Type B pancreatic cell (in vitro differentiated cells): ENCODE measurements at regions not wholly inside any gene's neighbourhood (a gene's known extent, or its start where the extent isn't known, plus 50 kb on each side); places are given as distances from the start of the nearest gene placed in this dataset.

Experiments used
- DNase-seq: peaks from one replicate; pipeline ENCODE4 v3.0.0; 2021; ENCODE audit warnings: mixed read lengths; ENCODE audit not compliant: unreplicated experiment; ENCODE audit errors: extremely low spot score
- H3K27ac Mint-ChIP-seq: 2 replicates; pipeline ENCODE4 v1.8.0; 2021; ENCODE audit warnings: mild to moderate bottlenecking, mixed read lengths
- H3K27me3 Mint-ChIP-seq: 2 replicates; pipeline ENCODE4 v1.8.0; 2021; ENCODE audit warnings: mixed read lengths
- H3K36me3 Mint-ChIP-seq: 2 replicates; pipeline ENCODE4 v1.8.0; 2021; ENCODE audit warnings: mixed read lengths
- H3K4me1 Mint-ChIP-seq: one replicate; pipeline ENCODE4 v1.8.0; 2021; ENCODE audit warnings: mixed read lengths; ENCODE audit not compliant: unreplicated experiment
- H3K4me3 Mint-ChIP-seq: 2 replicates; pipeline ENCODE4 v1.8.0; 2021; ENCODE audit warnings: mild to moderate bottlenecking, mixed read lengths
- H3K9me3 Mint-ChIP-seq: 2 replicates; pipeline ENCODE4 v1.8.0; 2021; ENCODE audit warnings: mixed read lengths
- CTCF ChIP-seq: fragments of 200-600 bp; sonication (generic); conservative IDR thresholded peaks from 2 replicates; pipeline ENCODE4 v1.5.0; 2021; ENCODE audit warnings: antibody characterized with exemption, mild to moderate bottlenecking

- Mint-ChIP-seq H3K36me3 (no peaks in the 10 kb centered on the region), H3K4me3 (no peak overlapping the region), H3K4me1 (peaks cover 10% of the 10 kb centered on the region), H3K27ac (no peak overlapping the region), H3K9me3 (no peaks in the 10 kb centered on the region), H3K27me3 (no peaks in the 10 kb centered on the region)
- no peak for DNase-seq
- no peak for TF ChIP-seq CTCF
These were observed 516.6 kb downstream of the PCDH18 start for GRCh38 chr4:137015426-137016409.

- no peaks in the 10 kb centered on the region for H3K4me1 Mint-ChIP-seq
- no peak overlapping the region for H3K27ac Mint-ChIP-seq
- no peaks in the 10 kb centered on the region for H3K27me3 Mint-ChIP-seq
- no peaks in the 10 kb centered on the region for H3K36me3 Mint-ChIP-seq
- DNase-seq, result no peak
- H3K9me3 Mint-ChIP-seq, result no peaks in the 10 kb centered on the region
- no peak for TF ChIP-seq CTCF
- no peak overlapping the region for H3K4me3 Mint-ChIP-seq
These were observed 531.9 kb downstream of the PCDH18 start for GRCh38 chr4:137000432-137000831.

GRCh38 chr4:136992032-136992431, 540.3 kb downstream of the PCDH18 start:
- TF ChIP-seq CTCF, result no peak
- DNase-seq, result no peak
- Mint-ChIP-seq H3K4me1 (no peaks in the 10 kb centered on the region), H3K27me3 (no peaks in the 10 kb centered on the region), H3K4me3 (no peak overlapping the region), H3K27ac (no peak overlapping the region), H3K9me3 (no peaks in the 10 kb centered on the region), H3K36me3 (no peaks in the 10 kb centered on the region)

GRCh38 chr4:136985683-136986082, 546.6 kb downstream of the PCDH18 start:
- no peak for TF ChIP-seq CTCF
- H3K27ac Mint-ChIP-seq, result no peak overlapping the region
- no peaks in the 10 kb centered on the region for H3K4me1 Mint-ChIP-seq
- DNase-seq, result no peak
- no peaks in the 10 kb centered on the region for H3K9me3 Mint-ChIP-seq
- no peak overlapping the region for H3K4me3 Mint-ChIP-seq
- no peaks in the 10 kb centered on the region for H3K27me3 Mint-ChIP-seq
- no peaks in the 10 kb centered on the region for H3K36me3 Mint-ChIP-seq

GRCh38 chr4:136967069-136967468, 565.2 kb downstream of the PCDH18 start:
- Mint-ChIP-seq H3K4me1 (no peaks in the 10 kb centered on the region), H3K36me3 (no peaks in the 10 kb centered on the region)

More at GRCh38 chr4:136967069-136967468, 565.2 kb downstream of the PCDH18 start:
- Mint-ChIP-seq H3K27ac (no peak overlapping the region), H3K27me3 (no peaks in the 10 kb centered on the region), H3K4me3 (no peak overlapping the region), H3K9me3 (no peaks in the 10 kb centered on the region)
- TF ChIP-seq CTCF, result no peak
- DNase-seq, result no peak
